H1 (cell line): ENCODE measurements at regions not wholly inside any gene's neighbourhood (a gene's known extent, or its start where the extent isn't known, plus 50 kb on each side); places are given as distances from the start of the nearest gene placed in this dataset.

Experiments used
- CTCF ChIA-PET: fragments of 300-600 bp; sonication (Branson Sonifier 250); formaldehyde crosslinking; loops from one replicate; lab custom pipeline; 2021; ENCODE audit not compliant: partially characterized antibody; lab: Charles Lee
- POLR2A ChIA-PET: fragments of 300-600 bp; sonication (Branson Sonifier 250); formaldehyde crosslinking; loops from one replicate; lab custom pipeline; 2021; ENCODE audit warnings: inconsistent platforms; ENCODE audit not compliant: partially characterized antibody; lab: Charles Lee
- DNase-seq, 2 experiments: peaks; one replicate each; pipeline versions ENCODE4 v3.0.0 to v3.0.0-alpha.2; 2010 to 2022; ENCODE audit warnings: low spot score in 2 of 2, low read depth in 1 of 2, mixed read lengths in 1 of 2
- FAIRE-seq: peaks from 2 replicates; lab custom pipeline; 2011; peaks lifted over from hg19 to GRCh38; lab: Jason Lieb, UNC
- H2AFZ ChIP-seq: 2 replicates; pipeline ENCODE4 v1.8.1; 2012; ENCODE audit warnings: low read length, inconsistent platforms
- H2AK5ac ChIP-seq: 2 replicates; pipeline ENCODE4 v1.6.1; 2013; ENCODE audit warnings: low read depth, low read length
- H2BK120ac ChIP-seq: replicated peaks from 2 replicates; pipeline ENCODE3; 2013; ENCODE audit warnings: low read depth, low read length, inconsistent platforms
- H2BK12ac ChIP-seq: 2 replicates; pipeline ENCODE4 v1.6.1; 2013; ENCODE audit warnings: low read depth, low read length
- H2BK15ac ChIP-seq: 2 replicates; pipeline ENCODE4 v1.6.1; 2013; ENCODE audit warnings: low read length
- H2BK20ac ChIP-seq: 2 replicates; pipeline ENCODE4 v1.6.1; 2013; ENCODE audit warnings: low read length
- H2BK5ac ChIP-seq: 2 replicates; pipeline ENCODE4 v1.6.1; 2013; ENCODE audit warnings: low read depth, low read length
- H3K14ac ChIP-seq: 2 replicates; pipeline ENCODE4 v1.6.1; 2013; ENCODE audit warnings: inconsistent platforms; ENCODE audit not compliant: insufficient read length
- H3K18ac ChIP-seq: 2 replicates; pipeline ENCODE4 v1.6.1; 2013; ENCODE audit warnings: low read length; ENCODE audit errors: extremely low read depth
- H3K23ac ChIP-seq: 2 replicates; pipeline ENCODE4 v1.6.1; 2013; ENCODE audit warnings: inconsistent platforms; ENCODE audit not compliant: insufficient read length
- H3K23me2 ChIP-seq: 2 replicates; pipeline ENCODE4 v1.6.1; 2013; ENCODE audit warnings: low read depth, low read length
- H3K27ac ChIP-seq: 2 replicates; pipeline ENCODE4 v1.6.1; 2011; ENCODE audit warnings: low read depth, low read length, inconsistent platforms
- H3K27me3 ChIP-seq, 4 experiments: replicated peaks in 1 of 4; 1 replicate in 1 of 4; 2 replicates in 3 of 4; pipeline versions ENCODE4 v1.6.1 to v1.8.1; 2011 to 2013; ENCODE audit warnings: low read length in 3 of 4, mild to moderate bottlenecking in 3 of 4, inconsistent platforms in 2 of 4, mixed read lengths in 2 of 4, moderate library complexity in 1 of 4; ENCODE audit not compliant: control insufficient read depth in 3 of 4, insufficient read depth in 3 of 4; ENCODE audit errors: extremely low read depth in 1 of 4
- H3K36me3 ChIP-seq, 4 experiments: 2 replicates each; pipeline versions ENCODE4 v1.6.1 to v1.8.1; 2011 to 2013; ENCODE audit warnings: mild to moderate bottlenecking in 4 of 4, low read length in 3 of 4, moderate library complexity in 2 of 4, control low read depth in 1 of 4, inconsistent platforms in 1 of 4; ENCODE audit not compliant: insufficient read depth in 4 of 4, control insufficient read depth in 2 of 4
- H3K4ac ChIP-seq: replicated peaks from 2 replicates; pipeline ENCODE3; 2013; ENCODE audit warnings: low read length, low read depth, mixed read lengths, inconsistent platforms; ENCODE audit not compliant: insufficient read length
- H3K4me1 ChIP-seq, 4 experiments: replicated peaks in 1 of 4; 1 replicate in 1 of 4; 2 replicates in 3 of 4; pipeline versions ENCODE4 v1.6.1 to v1.8.1; 2011 to 2013; ENCODE audit warnings: low read length in 3 of 4, inconsistent platforms in 2 of 4, mixed read lengths in 1 of 4; ENCODE audit not compliant: insufficient read depth in 4 of 4, control insufficient read depth in 3 of 4
- H3K4me2 ChIP-seq, 2 experiments: 2 replicates each; pipeline versions ENCODE4 v1.6.1 to v1.8.1; 2011 to 2013; ENCODE audit warnings: low read depth in 2 of 2, low read length in 2 of 2, control low read depth in 1 of 2, inconsistent platforms in 1 of 2, mild to moderate bottlenecking in 1 of 2; ENCODE audit not compliant: insufficient read depth in 1 of 2
- H3K4me3 ChIP-seq, 4 experiments: fragments of 200-600, 300-600 bp in 1 of 4; sonication (generic), shearing (Covaris generic), sonication (Bioruptor Twin) in 1 of 4; 2 replicates each; pipeline versions ENCODE4 v1.5.1 to v1.8.1; 2011 to 2016; ENCODE audit warnings: low read length in 4 of 4, low read depth in 3 of 4, control low read depth in 2 of 4, inconsistent platforms in 2 of 4, mild to moderate bottlenecking in 2 of 4, mixed read lengths in 1 of 4, moderate library complexity in 1 of 4; ENCODE audit not compliant: insufficient read depth in 2 of 4; ENCODE audit errors: extremely low read depth in 1 of 4
- H3K56ac ChIP-seq: replicated peaks from 2 replicates; pipeline ENCODE3; 2013; ENCODE audit warnings: low read depth, mild to moderate bottlenecking, mixed read lengths, low read length, inconsistent platforms; ENCODE audit not compliant: insufficient read length
- H3K79me1 ChIP-seq: 2 replicates; pipeline ENCODE4 v1.6.1; 2013; ENCODE audit warnings: low read depth, low read length, control low read depth
- H3K79me2 ChIP-seq, 2 experiments: 2 replicates each; pipeline versions ENCODE4 v1.6.1 to v1.8.1; 2012 to 2013; ENCODE audit warnings: low read length in 2 of 2, mild to moderate bottlenecking in 2 of 2, inconsistent platforms in 1 of 2; ENCODE audit not compliant: insufficient read depth in 2 of 2, control insufficient read depth in 1 of 2
- H3K9ac ChIP-seq, 4 experiments: replicated peaks in 1 of 4; 1 replicate in 1 of 4; 2 replicates in 3 of 4; pipeline versions ENCODE4 v1.6.1 to v1.8.1; 2011 to 2013; ENCODE audit warnings: low read depth in 3 of 4, low read length in 3 of 4, control low read depth in 2 of 4, mild to moderate bottlenecking in 2 of 4, moderate library complexity in 2 of 4, inconsistent platforms in 1 of 4; ENCODE audit errors: extremely low read depth in 1 of 4
- H3K9me3 ChIP-seq, 2 experiments: 2 replicates each; pipeline versions ENCODE4 v1.6.1 to v1.8.1; 2012 to 2013; ENCODE audit warnings: mild to moderate bottlenecking in 2 of 2, moderate library complexity in 2 of 2, control low read depth in 1 of 2, inconsistent platforms in 1 of 2, low read depth in 1 of 2, low read length in 1 of 2, mixed read lengths in 1 of 2; ENCODE audit not compliant: insufficient read depth in 2 of 2
- H4K20me1 ChIP-seq, 2 experiments: replicated peaks in 1 of 2; 2 replicates each; pipeline versions ENCODE3 to v1.8.1; 2011 to 2013; ENCODE audit warnings: inconsistent platforms in 2 of 2, low read length in 2 of 2, mild to moderate bottlenecking in 1 of 2; ENCODE audit not compliant: insufficient read depth in 2 of 2, control insufficient read depth in 1 of 2
- H4K5ac ChIP-seq: 2 replicates; pipeline ENCODE4 v1.6.1; 2013; ENCODE audit warnings: low read length, low read depth, mixed read lengths, inconsistent platforms; ENCODE audit not compliant: insufficient read length
- H4K8ac ChIP-seq: 2 replicates; pipeline ENCODE4 v1.8.0; 2013; ENCODE audit warnings: mild to moderate bottlenecking, moderate library complexity, low read length, inconsistent platforms; ENCODE audit not compliant: insufficient read depth; ENCODE audit errors: extremely low read depth
- H4K91ac ChIP-seq: replicated peaks from 2 replicates; pipeline ENCODE3; 2013; ENCODE audit warnings: low read length, mixed read lengths, inconsistent platforms; ENCODE audit not compliant: insufficient read length
- FOSL1 ChIP-seq: IDR thresholded peaks from 2 replicates; pipeline ENCODE4 v1.6.1; 2011; ENCODE audit warnings: mild to moderate bottlenecking, low read depth, low read length, moderate library complexity; ENCODE audit not compliant: insufficient read depth
- HDAC2 ChIP-seq, 2 experiments: fragments of 300-600 bp in 1 of 2; sonication (generic) in 1 of 2; IDR thresholded peaks; 2 replicates each; pipeline ENCODE4 v1.6.1; 2011 to 2012; ENCODE audit warnings: low read depth in 2 of 2, low read length in 2 of 2, mild to moderate bottlenecking in 2 of 2, moderate library complexity in 2 of 2, borderline replicate concordance in 1 of 2, inconsistent platforms in 1 of 2
- KDM5A ChIP-seq: fragments of 200-600 bp; IDR thresholded peaks from 2 replicates; pipeline ENCODE4 v1.7.1; 2012; ENCODE audit warnings: mild to moderate bottlenecking, low read length, inconsistent platforms, mixed read lengths
- NANOG ChIP-seq: IDR thresholded peaks from 2 replicates; pipeline ENCODE4 v1.6.1; 2011; ENCODE audit warnings: low read length, low read depth, mild to moderate bottlenecking, inconsistent platforms; ENCODE audit not compliant: insufficient read depth, poor library complexity, severe bottlenecking
- POU5F1 ChIP-seq: IDR thresholded peaks from 2 replicates; pipeline ENCODE4 v1.6.1; 2011; ENCODE audit warnings: low read depth, mild to moderate bottlenecking, low read length, moderate library complexity
- RBBP5 ChIP-seq: IDR thresholded peaks from 2 replicates; pipeline ENCODE4 v1.7.1; 2012; ENCODE audit warnings: low read depth, mild to moderate bottlenecking, inconsistent platforms, low read length, moderate library complexity, borderline replicate concordance
- SRF ChIP-seq: IDR thresholded peaks from 2 replicates; pipeline ENCODE4 v1.6.1; 2011; ENCODE audit warnings: mild to moderate bottlenecking, low read depth, low read length, moderate library complexity
- TAF7 ChIP-seq: optimal IDR thresholded peaks from 2 replicates; pipeline ENCODE3; 2011; ENCODE audit warnings: low read depth, mild to moderate bottlenecking, inconsistent platforms, low read length, moderate library complexity, borderline replicate concordance
- TBP ChIP-seq: IDR thresholded peaks from 2 replicates; pipeline ENCODE4 v1.6.1; 2011; ENCODE audit warnings: low read depth, low read length, improper control_type of control experiment
- WGBS, 2 experiments: shearing (Covaris generic) in 1 of 2; methylation state at CpG; one replicate each; pipeline versions ENCODE4 v1.1.6 to v1.1.7; 2013 to 2015; ENCODE audit warnings: low lambda C conversion rate in 2 of 2, mixed read lengths in 2 of 2, inconsistent platforms in 1 of 2, low coverage in 1 of 2, missing lambda C conversion rate in 1 of 2; ENCODE audit not compliant: insufficient replicate concordance in 2 of 2, insufficient coverage in 1 of 2, insufficient read length in 1 of 2; ENCODE audit errors: extremely low coverage in 1 of 2, missing lambda C conversion rate in 1 of 2; 5-methylcytosine and 5-hydroxymethylcytosine counted together
- TF ChIP-seq, protein P1 (sequence below): IDR thresholded peaks from 2 replicates; pipeline ENCODE4 v1.6.1; 2012; ENCODE audit warnings: inconsistent platforms
- TF ChIP-seq, protein P2 (sequence below): IDR thresholded peaks from 2 replicates; pipeline ENCODE4 v1.6.1; 2011; ENCODE audit warnings: low read length, improper control_type of control experiment
- TF ChIP-seq, protein P3 (sequence below): IDR thresholded peaks from 2 replicates; pipeline ENCODE4 v1.6.1; 2012; ENCODE audit warnings: inconsistent platforms

DNA sequence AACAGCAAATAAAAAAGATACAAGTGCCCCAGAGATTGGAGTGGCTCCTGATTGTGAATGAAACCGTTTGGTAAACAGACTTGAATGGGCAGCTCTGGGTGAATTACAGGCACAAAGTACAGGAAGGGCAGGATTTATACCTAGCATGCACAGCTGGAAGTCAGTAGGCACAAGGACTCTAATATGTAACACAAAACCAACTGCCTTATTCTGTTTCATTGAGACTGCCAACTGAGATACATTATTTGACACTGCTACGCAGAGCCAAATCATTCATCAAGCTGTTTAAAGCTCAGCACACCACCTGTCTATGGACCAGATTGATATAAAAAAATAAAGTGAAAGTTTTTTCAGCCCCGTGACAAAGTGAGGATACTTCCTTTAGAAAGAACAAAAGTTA lies 541.2 kb downstream of the NUP35 start:
- no peaks in the 10 kb centered on the region for H4K20me1 ChIP-seq
- no peaks in the 10 kb centered on the region for H3K27me3 ChIP-seq
- no peaks in the 10 kb centered on the region for H3K9me3 ChIP-seq
- no peak overlapping the region for H2BK20ac ChIP-seq
- H3K23ac ChIP-seq, result no peak overlapping the region
- H4K5ac ChIP-seq, result no peak overlapping the region
- H3K4me1 ChIP-seq, result peaks cover 0 to 2% (median 2%) of the 10 kb centered on the region in 4 experiments; a peak in 3 of 7 replicates
- no peak overlapping the region for H3K9ac ChIP-seq
- no peak overlapping the region for H2BK5ac ChIP-seq
- no peak overlapping the region for H3K4me2 ChIP-seq
- POLR2A ChIA-PET, result no interaction called here
- 70% methylated on average over 3 of the region's 3 CpGs; no CpG with 5 or more reads in 1 of the 2 experiments for WGBS, 2 experiments
- no peak overlapping the region for H3K4me3 ChIP-seq
- no peaks in the 10 kb centered on the region for H3K79me2 ChIP-seq
- no peak overlapping the region for H2AK5ac ChIP-seq
- H3K56ac ChIP-seq, result no peak overlapping the region
- H4K8ac ChIP-seq, result no peak overlapping the region
- no peak overlapping the region for H2AFZ ChIP-seq
- H3K18ac ChIP-seq, result no peak overlapping the region
- no peak overlapping the region for H2BK12ac ChIP-seq
- no peak overlapping the region for H3K14ac ChIP-seq
- no peak overlapping the region for H2BK120ac ChIP-seq
- H3K4ac ChIP-seq, result no peak overlapping the region
- H3K27ac ChIP-seq, result no peak overlapping the region
- H3K23me2 ChIP-seq, result no peaks in the 10 kb centered on the region
- no peak overlapping the region for H4K91ac ChIP-seq
- no peaks in the 10 kb centered on the region for H3K79me1 ChIP-seq
- H2BK15ac ChIP-seq, result no peak overlapping the region
- DNase-seq (no peak), FAIRE-seq (no peak)
- CTCF ChIA-PET, result interaction anchor here (0.7 kb wide), 1 partner anchor 524 kb away, joined by 5 read pairs; no protein-coding TSS in a partner anchor
- H3K36me3 ChIP-seq, result no peaks in the 10 kb centered on the region
- TF ChIP-seq TBP, result no peak
- TF ChIP-seq, protein P1, sequence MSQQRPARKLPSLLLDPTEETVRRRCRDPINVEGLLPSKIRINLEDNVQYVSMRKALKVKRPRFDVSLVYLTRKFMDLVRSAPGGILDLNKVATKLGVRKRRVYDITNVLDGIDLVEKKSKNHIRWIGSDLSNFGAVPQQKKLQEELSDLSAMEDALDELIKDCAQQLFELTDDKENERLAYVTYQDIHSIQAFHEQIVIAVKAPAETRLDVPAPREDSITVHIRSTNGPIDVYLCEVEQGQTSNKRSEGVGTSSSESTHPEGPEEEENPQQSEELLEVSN, result no peak
- TF ChIP-seq, protein P2, sequence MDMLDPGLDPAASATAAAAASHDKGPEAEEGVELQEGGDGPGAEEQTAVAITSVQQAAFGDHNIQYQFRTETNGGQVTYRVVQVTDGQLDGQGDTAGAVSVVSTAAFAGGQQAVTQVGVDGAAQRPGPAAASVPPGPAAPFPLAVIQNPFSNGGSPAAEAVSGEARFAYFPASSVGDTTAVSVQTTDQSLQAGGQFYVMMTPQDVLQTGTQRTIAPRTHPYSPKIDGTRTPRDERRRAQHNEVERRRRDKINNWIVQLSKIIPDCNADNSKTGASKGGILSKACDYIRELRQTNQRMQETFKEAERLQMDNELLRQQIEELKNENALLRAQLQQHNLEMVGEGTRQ, result no peak
- TF ChIP-seq TAF7, result no peak
- no peak for TF ChIP-seq SRF
- TF ChIP-seq RBBP5, result no peak
- TF ChIP-seq POU5F1, result no peak
- TF ChIP-seq NANOG, result no peak
- TF ChIP-seq, protein P3, sequence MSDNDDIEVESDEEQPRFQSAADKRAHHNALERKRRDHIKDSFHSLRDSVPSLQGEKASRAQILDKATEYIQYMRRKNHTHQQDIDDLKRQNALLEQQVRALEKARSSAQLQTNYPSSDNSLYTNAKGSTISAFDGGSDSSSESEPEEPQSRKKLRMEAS, result no peak
- no peak for TF ChIP-seq FOSL1
- no peak for TF ChIP-seq KDM5A
- TF ChIP-seq HDAC2 (IDR thresholded peaks at IDR 0.05; ENCODE audit: borderline replicate concordance in 1 of 2, low read depth in 2 of 2, low read length in 2 of 2), result no peak
